ENCODE measurements at regions not wholly inside any gene's neighbourhood (a gene's known extent, or its start where the extent isn't known, plus 50 kb on each side); places are given as distances from the start of the nearest gene placed in this dataset.

- peak; percentile 32 for DNase-seq
Observed at GRCh38 chr3:53944028-53944427, 52.4 kb upstream of the SELENOK start.

- no peak for DNase-seq
Observed at GRCh38 chr3:53941950-53942349, 50.3 kb upstream of the SELENOK start.

Measured in NCI-H345 (cell line).